ENCODE measurements at regions not wholly inside any gene's neighbourhood (a gene's known extent, or its start where the extent isn't known, plus 50 kb on each side); places are given as distances from the start of the nearest gene placed in this dataset.

- no peak for TF ChIP-seq CTCF (IDR thresholded peaks at IDR 0.05; ENCODE audit: low read depth, low read length)
- no peak for TF ChIP-seq EZH2phosphoT487 (IDR thresholded peaks at IDR 0.05; ENCODE audit: low read depth)
These were observed 776.6 kb upstream of the CDH9 start for GRCh38 chr5:27814983-27815382.

Data from OCI-LY3 (cell line).